Caco-2 (cell line): ENCODE measurements at regions not wholly inside any gene's neighbourhood (a gene's known extent, or its start where the extent isn't known, plus 50 kb on each side); places are given as distances from the start of the nearest gene placed in this dataset.

Experiments used
- BruUV-seq: library from RNA; stranded (reverse); fragments of 400-500 nt; replicated peaks from 2 replicates; lab custom pipeline; 2021; lab: Mats Ljungman, UMichigan
- CTCF ChIA-PET: fragments of 300-600 bp; sonication (Branson Sonifier 250); formaldehyde crosslinking; loops from one replicate; lab custom pipeline; 2022; ENCODE audit warnings: antibody characterized with exemption; lab: Charles Lee
- POLR2A ChIA-PET: fragments of 300-600 bp; sonication (Branson Sonifier 250); formaldehyde crosslinking; loops from one replicate; lab custom pipeline; 2022; ENCODE audit warnings: antibody characterized with exemption; lab: Charles Lee
- DNase-seq, 2 experiments: peaks; one replicate each; pipeline versions ENCODE4 v3.0.0 to v3.0.0-alpha.2; 2020 to 2022
- H3K27me3 ChIP-seq: replicated peaks from 2 replicates; pipeline ENCODE4 v1.6.0; 2011; ENCODE audit warnings: low read length; ENCODE audit not compliant: control insufficient read depth, insufficient read depth
- H3K36me3 ChIP-seq: 2 replicates; pipeline ENCODE4 v1.5.1; 2011; ENCODE audit warnings: low read length; ENCODE audit not compliant: control insufficient read depth, insufficient read depth
- H3K4me1 ChIP-seq: fragments of 250-450 bp; sonication (Bioruptor Pico); 2 replicates; pipeline ENCODE4 v1.5.1; 2020; ENCODE audit warnings: mild to moderate bottlenecking
- H3K4me3 ChIP-seq: 2 replicates; pipeline ENCODE4 v1.5.1; 2011; ENCODE audit warnings: low read depth, mild to moderate bottlenecking, control low read depth, low read length
- H3K9me3 ChIP-seq: fragments of 250-450 bp; sonication (Bioruptor Pico); 2 replicates; pipeline ENCODE4 v1.5.1; 2020; ENCODE audit warnings: mild to moderate bottlenecking, moderate library complexity
- H3K27ac Mint-ChIP-seq: one replicate; pipeline ENCODE4 v1.8.0; 2022; ENCODE audit warnings: mixed read lengths; ENCODE audit not compliant: unreplicated experiment
- H3K27me3 Mint-ChIP-seq: one replicate; pipeline ENCODE4 v1.8.0; 2022; ENCODE audit warnings: mixed read lengths; ENCODE audit not compliant: insufficient read depth, unreplicated experiment
- H3K36me3 Mint-ChIP-seq: one replicate; pipeline ENCODE4 v1.8.0; 2022; ENCODE audit warnings: mild to moderate bottlenecking, mixed read lengths; ENCODE audit not compliant: insufficient read depth, unreplicated experiment
- H3K4me1 Mint-ChIP-seq: one replicate; pipeline ENCODE4 v1.8.0; 2022; ENCODE audit warnings: low read depth, mixed read lengths; ENCODE audit not compliant: unreplicated experiment
- H3K4me3 Mint-ChIP-seq: one replicate; pipeline ENCODE4 v1.8.0; 2022; ENCODE audit warnings: mild to moderate bottlenecking, moderate library complexity, mixed read lengths; ENCODE audit not compliant: unreplicated experiment
- H3K9me3 Mint-ChIP-seq: one replicate; pipeline ENCODE4 v1.8.0; 2022; ENCODE audit warnings: mixed read lengths; ENCODE audit not compliant: unreplicated experiment
- CTCF ChIP-seq, 2 experiments: fragments of 200-600 bp in 1 of 2; IDR thresholded peaks; 1 replicate in 1 of 2; 2 replicates in 1 of 2; pipeline versions ENCODE4 v1.5.1 to v1.8.0; 2011 to 2022; ENCODE audit warnings: antibody characterized with exemption in 1 of 2, control low read depth in 1 of 2, inconsistent platforms in 1 of 2, low read depth in 1 of 2, low read length in 1 of 2, mild to moderate bottlenecking in 1 of 2, moderate library complexity in 1 of 2; ENCODE audit not compliant: insufficient read depth in 1 of 2, severe bottlenecking in 1 of 2, unreplicated experiment in 1 of 2
- intact Hi-C: fragments of 100-400 bp; cut with micrococcal nuclease; formaldehyde crosslinking; loops from one replicate; pipeline ENCODE4 v1.10.0; 2022; ENCODE audit not compliant: unreplicated experiment

DNA sequence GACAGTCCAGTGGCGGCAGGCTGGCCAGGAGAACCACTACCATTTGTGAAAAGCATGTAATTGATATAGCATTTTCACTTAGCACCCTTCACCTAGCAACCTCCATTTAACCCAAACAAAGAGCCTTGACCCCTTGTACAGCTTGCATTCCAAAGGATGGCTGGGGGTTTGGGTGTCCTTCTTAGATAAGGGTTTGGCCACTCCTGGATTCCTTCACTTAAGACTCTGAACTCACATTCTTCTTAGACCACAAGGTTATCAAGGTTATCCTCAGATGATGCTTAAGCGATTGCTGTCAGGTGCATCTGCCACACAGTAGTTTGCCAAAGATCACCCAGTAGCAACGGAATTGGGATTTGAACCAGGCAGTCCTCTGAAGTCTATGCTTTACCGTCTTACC lies 102.8 kb downstream of the ZNF664 start:
- intact Hi-C loops: loop anchor here (1.0 to 5.0 kb wide), 4 partner anchors 56 to 156 kb away; no protein-coding TSS in a partner anchor
- POLR2A ChIA-PET: interaction anchor here (0.6 to 0.7 kb wide), 2 partner anchors 156 to 707 kb away, joined by 3 to 5 read pairs; no protein-coding TSS in a partner anchor
- Mint-ChIP-seq H3K4me1 (peaks cover 33% of the 10 kb centered on the region), H3K27ac (peak overlapping the region; percentile 99), H3K9me3 (no peaks in the 10 kb centered on the region), H3K27me3 (no peaks in the 10 kb centered on the region), H3K36me3 (peaks cover 14% of the 10 kb centered on the region), H3K4me3 (peak overlapping the region; percentile 63)
- DNase-seq: peak; percentile 88 to 91
- no peak overlapping the region for H3K4me3 ChIP-seq
- no peak for TF ChIP-seq CTCF (IDR thresholded peaks at IDR 0.05; ENCODE audit: insufficient read depth in 1 of 2, low read depth in 1 of 2, low read length in 1 of 2, severe bottlenecking in 1 of 2, unreplicated experiment in 1 of 2)
- H3K27me3 ChIP-seq: no peaks in the 10 kb centered on the region
- H3K9me3 ChIP-seq: peaks cover 3% of the 10 kb centered on the region
- CTCF ChIA-PET: interaction anchor here (0.8 to 1.9 kb wide), 4 partner anchors 22 to 156 kb away, joined by 3 to 12 read pairs (median 6); no protein-coding TSS in a partner anchor
- no peaks in the 10 kb centered on the region for H3K36me3 ChIP-seq
- BruUV-seq: no TSS peak
- H3K4me1 ChIP-seq: peaks cover 36% of the 10 kb centered on the region

DNA sequence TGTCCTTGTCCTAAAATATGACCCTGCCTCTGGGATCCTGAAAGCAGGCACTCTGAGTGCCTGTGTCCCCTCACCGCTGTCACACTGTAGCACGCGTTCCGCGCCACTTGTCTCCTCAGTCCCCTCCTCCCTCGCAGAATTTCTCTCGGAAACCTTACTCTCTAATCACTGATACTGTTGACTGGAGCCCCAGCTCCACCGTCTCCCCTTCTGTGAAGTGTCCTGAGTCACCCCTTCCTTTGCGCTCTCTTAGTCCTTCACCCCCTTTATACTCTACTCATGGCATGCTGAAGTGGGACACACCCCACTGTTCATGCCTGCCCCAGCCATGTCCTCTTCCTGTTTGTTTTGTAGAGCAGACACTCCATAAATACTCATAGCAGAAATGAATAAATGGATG lies 104.7 kb downstream of the ZNF664 start:
- H3K27me3 ChIP-seq: no peaks in the 10 kb centered on the region
- no peaks in the 10 kb centered on the region for H3K27me3 Mint-ChIP-seq
- POLR2A ChIA-PET: no interaction called here
- no peak for DNase-seq
- no peak for TF ChIP-seq CTCF (IDR thresholded peaks at IDR 0.05; ENCODE audit: insufficient read depth in 1 of 2, low read depth in 1 of 2, low read length in 1 of 2, severe bottlenecking in 1 of 2, unreplicated experiment in 1 of 2)
- no TSS peak for BruUV-seq
- H3K9me3 Mint-ChIP-seq: no peaks in the 10 kb centered on the region
- H3K27ac Mint-ChIP-seq: peak overlapping the region; percentile 51
- H3K4me3 ChIP-seq: no peak overlapping the region
- H3K4me1 Mint-ChIP-seq: peaks cover 33% of the 10 kb centered on the region
- no peaks in the 10 kb centered on the region for H3K36me3 ChIP-seq
- H3K4me3 Mint-ChIP-seq: no peak overlapping the region
- intact Hi-C loops: loop anchor here (5.0 kb wide), 1 partner anchor 55 kb away; no protein-coding TSS in a partner anchor
- peaks cover 14% of the 10 kb centered on the region for H3K36me3 Mint-ChIP-seq
- H3K4me1 ChIP-seq: peaks cover 36% of the 10 kb centered on the region
- CTCF ChIA-PET: no interaction called here
- peaks cover 3% of the 10 kb centered on the region for H3K9me3 ChIP-seq

DNA sequence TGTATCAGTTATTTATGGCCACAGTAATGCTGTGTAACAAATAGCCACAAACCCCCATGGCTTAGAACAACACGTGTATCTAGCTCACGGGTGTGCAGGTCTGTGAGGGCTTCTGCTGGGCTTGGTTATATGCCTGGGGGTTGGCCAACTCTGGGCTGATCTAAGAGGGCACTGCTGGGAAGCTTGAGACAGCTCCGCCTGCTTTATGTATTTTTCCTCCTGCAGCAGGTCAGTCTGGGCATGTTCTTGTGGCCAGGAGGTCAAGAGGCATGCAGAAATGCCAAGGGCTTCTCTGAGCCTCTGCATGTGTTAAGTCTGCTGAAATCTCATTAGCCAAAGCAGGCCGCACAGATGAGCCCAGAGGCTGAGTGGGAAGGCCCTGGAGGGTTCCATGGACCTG lies 105.8 kb downstream of the ZNF664 start:
- ChIA-PET POLR2A (no interaction called here), CTCF (interaction anchor here (0.6 kb wide), 1 partner anchor 17 kb away, joined by 4 read pairs; no protein-coding TSS in a partner anchor)
- Histone ChIP-seq H3K27me3 (no peaks in the 10 kb centered on the region), H3K4me1 (peaks cover 32% of the 10 kb centered on the region), H3K4me3 (no peak overlapping the region), H3K9me3 (peaks cover 3% of the 10 kb centered on the region), H3K36me3 (no peaks in the 10 kb centered on the region)
- BruUV-seq: no TSS peak
- TF ChIP-seq CTCF (IDR thresholded peaks at IDR 0.05; ENCODE audit: insufficient read depth in 1 of 2, low read depth in 1 of 2, low read length in 1 of 2, severe bottlenecking in 1 of 2, unreplicated experiment in 1 of 2): no peak
- no peaks in the 10 kb centered on the region for H3K27me3 Mint-ChIP-seq
- peaks cover 29% of the 10 kb centered on the region for H3K4me1 Mint-ChIP-seq
- H3K36me3 Mint-ChIP-seq: peaks cover 14% of the 10 kb centered on the region
- H3K4me3 Mint-ChIP-seq: no peak overlapping the region
- intact Hi-C loops: loop anchor here (5.0 kb wide), 1 partner anchor 54 kb away; no protein-coding TSS in a partner anchor
- no peaks in the 10 kb centered on the region for H3K9me3 Mint-ChIP-seq
- DNase-seq: no peak
- peak overlapping the region; percentile 51 for H3K27ac Mint-ChIP-seq
